Caco-2 (cell line): ENCODE measurements at regions not wholly inside any gene's neighbourhood (a gene's known extent, or its start where the extent isn't known, plus 50 kb on each side); places are given as distances from the start of the nearest gene placed in this dataset.
"Not testable (repeated sequence)": the region's sequence is repeated elsewhere in the genome, so short reads cannot be mapped to it uniquely, and the experiment has no call there.

Experiments used
- BruUV-seq: library from RNA; stranded (reverse); fragments of 400-500 nt; replicated peaks from 2 replicates; lab custom pipeline; 2021; lab: Mats Ljungman, UMichigan
- CTCF ChIA-PET: fragments of 300-600 bp; sonication (Branson Sonifier 250); formaldehyde crosslinking; loops from one replicate; lab custom pipeline; 2022; ENCODE audit warnings: antibody characterized with exemption; lab: Charles Lee
- POLR2A ChIA-PET: fragments of 300-600 bp; sonication (Branson Sonifier 250); formaldehyde crosslinking; loops from one replicate; lab custom pipeline; 2022; ENCODE audit warnings: antibody characterized with exemption; lab: Charles Lee
- DNase-seq, 2 experiments: peaks; one replicate each; pipeline versions ENCODE4 v3.0.0 to v3.0.0-alpha.2; 2020 to 2022
- H3K27me3 ChIP-seq: replicated peaks from 2 replicates; pipeline ENCODE4 v1.6.0; 2011; ENCODE audit warnings: low read length; ENCODE audit not compliant: control insufficient read depth, insufficient read depth
- H3K36me3 ChIP-seq: 2 replicates; pipeline ENCODE4 v1.5.1; 2011; ENCODE audit warnings: low read length; ENCODE audit not compliant: control insufficient read depth, insufficient read depth
- H3K4me1 ChIP-seq: fragments of 250-450 bp; sonication (Bioruptor Pico); 2 replicates; pipeline ENCODE4 v1.5.1; 2020; ENCODE audit warnings: mild to moderate bottlenecking
- H3K4me3 ChIP-seq: 2 replicates; pipeline ENCODE4 v1.5.1; 2011; ENCODE audit warnings: low read depth, mild to moderate bottlenecking, control low read depth, low read length
- H3K9me3 ChIP-seq: fragments of 250-450 bp; sonication (Bioruptor Pico); 2 replicates; pipeline ENCODE4 v1.5.1; 2020; ENCODE audit warnings: mild to moderate bottlenecking, moderate library complexity
- H3K27ac Mint-ChIP-seq: one replicate; pipeline ENCODE4 v1.8.0; 2022; ENCODE audit warnings: mixed read lengths; ENCODE audit not compliant: unreplicated experiment
- H3K27me3 Mint-ChIP-seq: one replicate; pipeline ENCODE4 v1.8.0; 2022; ENCODE audit warnings: mixed read lengths; ENCODE audit not compliant: insufficient read depth, unreplicated experiment
- H3K36me3 Mint-ChIP-seq: one replicate; pipeline ENCODE4 v1.8.0; 2022; ENCODE audit warnings: mild to moderate bottlenecking, mixed read lengths; ENCODE audit not compliant: insufficient read depth, unreplicated experiment
- H3K4me1 Mint-ChIP-seq: one replicate; pipeline ENCODE4 v1.8.0; 2022; ENCODE audit warnings: low read depth, mixed read lengths; ENCODE audit not compliant: unreplicated experiment
- H3K4me3 Mint-ChIP-seq: one replicate; pipeline ENCODE4 v1.8.0; 2022; ENCODE audit warnings: mild to moderate bottlenecking, moderate library complexity, mixed read lengths; ENCODE audit not compliant: unreplicated experiment
- H3K9me3 Mint-ChIP-seq: one replicate; pipeline ENCODE4 v1.8.0; 2022; ENCODE audit warnings: mixed read lengths; ENCODE audit not compliant: unreplicated experiment
- CTCF ChIP-seq, 2 experiments: fragments of 200-600 bp in 1 of 2; IDR thresholded peaks; 1 replicate in 1 of 2; 2 replicates in 1 of 2; pipeline versions ENCODE4 v1.5.1 to v1.8.0; 2011 to 2022; ENCODE audit warnings: antibody characterized with exemption in 1 of 2, control low read depth in 1 of 2, inconsistent platforms in 1 of 2, low read depth in 1 of 2, low read length in 1 of 2, mild to moderate bottlenecking in 1 of 2, moderate library complexity in 1 of 2; ENCODE audit not compliant: insufficient read depth in 1 of 2, severe bottlenecking in 1 of 2, unreplicated experiment in 1 of 2
- intact Hi-C: fragments of 100-400 bp; cut with micrococcal nuclease; formaldehyde crosslinking; loops from one replicate; pipeline ENCODE4 v1.10.0; 2022; ENCODE audit not compliant: unreplicated experiment

- TF ChIP-seq CTCF (IDR thresholded peaks at IDR 0.05; ENCODE audit: insufficient read depth in 1 of 2, low read depth in 1 of 2, low read length in 1 of 2, severe bottlenecking in 1 of 2, unreplicated experiment in 1 of 2), result no peak
- ChIA-PET POLR2A (no interaction called here), CTCF (no interaction called here)
- Histone ChIP-seq H3K4me1 (no peaks in the 10 kb centered on the region), H3K27me3 (no peaks in the 10 kb centered on the region), H3K9me3 (no peaks in the 10 kb centered on the region), H3K36me3 (no peaks in the 10 kb centered on the region), H3K4me3 (no peak overlapping the region)
- intact Hi-C loops, result no loop called here
- no peaks in the 10 kb centered on the region for H3K36me3 Mint-ChIP-seq
- no peak overlapping the region for H3K27ac Mint-ChIP-seq
- H3K9me3 Mint-ChIP-seq, result no peaks in the 10 kb centered on the region
- no peaks in the 10 kb centered on the region for H3K4me1 Mint-ChIP-seq
- peaks cover 11% of the 10 kb centered on the region for H3K27me3 Mint-ChIP-seq
- BruUV-seq, result no TSS peak
- H3K4me3 Mint-ChIP-seq, result no peak overlapping the region
- no peak for DNase-seq
These were observed 820.0 kb upstream of the EEF2KMT start for GRCh38 chr16:5917436-5918195.

- BruUV-seq, result no TSS peak
- Mint-ChIP-seq H3K4me1 (no peaks in the 10 kb centered on the region), H3K9me3 (no peaks in the 10 kb centered on the region), H3K36me3 (no peaks in the 10 kb centered on the region), H3K4me3 (no peak overlapping the region), H3K27me3 (peaks cover 12% of the 10 kb centered on the region), H3K27ac (no peak overlapping the region)
- no peak for TF ChIP-seq CTCF (IDR thresholded peaks at IDR 0.05; ENCODE audit: insufficient read depth in 1 of 2, low read depth in 1 of 2, low read length in 1 of 2, severe bottlenecking in 1 of 2, unreplicated experiment in 1 of 2)
- intact Hi-C loops, result no loop called here
- H3K9me3 ChIP-seq, result no peaks in the 10 kb centered on the region
- no peak for DNase-seq
- POLR2A ChIA-PET, result no interaction called here
- H3K4me3 ChIP-seq, result no peak overlapping the region
- H3K36me3 ChIP-seq, result no peaks in the 10 kb centered on the region
- H3K4me1 ChIP-seq, result no peaks in the 10 kb centered on the region
- CTCF ChIA-PET, result no interaction called here
- H3K27me3 ChIP-seq, result no peaks in the 10 kb centered on the region
These were observed 819.2 kb upstream of the EEF2KMT start for GRCh38 chr16:5916711-5917191.

- Mint-ChIP-seq H3K4me3 (no peak overlapping the region), H3K36me3 (no peaks in the 10 kb centered on the region), H3K4me1 (no peaks in the 10 kb centered on the region), H3K27me3 (peaks cover 3% of the 10 kb centered on the region), H3K9me3 (no peaks in the 10 kb centered on the region), H3K27ac (no peak overlapping the region)
- TF ChIP-seq CTCF (IDR thresholded peaks at IDR 0.05; ENCODE audit: insufficient read depth in 1 of 2, low read depth in 1 of 2, low read length in 1 of 2, severe bottlenecking in 1 of 2, unreplicated experiment in 1 of 2), result no peak
- H3K27me3 ChIP-seq, result no peaks in the 10 kb centered on the region
- CTCF ChIA-PET, result no interaction called here
- intact Hi-C loops, result no loop called here
- H3K4me3 ChIP-seq, result no peak overlapping the region
- BruUV-seq, result no TSS peak
- POLR2A ChIA-PET, result no interaction called here
- no peaks in the 10 kb centered on the region for H3K36me3 ChIP-seq
- no peaks in the 10 kb centered on the region for H3K4me1 ChIP-seq
- H3K9me3 ChIP-seq, result no peaks in the 10 kb centered on the region
- DNase-seq, result no peak
These were observed 813.6 kb upstream of the EEF2KMT start for GRCh38 chr16:5911241-5911640.

- H3K4me3 ChIP-seq, H3K27ac Mint-ChIP-seq, DNase-seq, CTCF ChIA-PET, H3K4me1 ChIP-seq, H3K27me3 Mint-ChIP-seq, H3K9me3 ChIP-seq, H3K4me3 Mint-ChIP-seq, H3K36me3 ChIP-seq, intact Hi-C loops, H3K27me3 ChIP-seq, H3K36me3 Mint-ChIP-seq, BruUV-seq, POLR2A ChIA-PET, H3K9me3 Mint-ChIP-seq, H3K4me1 Mint-ChIP-seq: not testable (repeated sequence)
These were observed 812.0 kb upstream of the EEF2KMT start for GRCh38 chr16:5909556-5909955.
